HepG2 (cell line): ENCODE measurements at regions not wholly inside any gene's neighbourhood (a gene's known extent, or its start where the extent isn't known, plus 50 kb on each side); places are given as distances from the start of the nearest gene placed in this dataset.

Source experiments
- ATAC-seq: fragments of 200-7000 bp; cut with Tn5 transposase; 3 replicates; pipeline ENCODE4 v1.9.1; 2020; ENCODE audit warnings: mild to moderate bottlenecking, moderate library complexity
- BruUV-seq: library from RNA; stranded (reverse); fragments of 400-500 nt; replicated peaks from 2 replicates; lab custom pipeline; 2021; lab: Mats Ljungman, UMichigan
- CTCF ChIA-PET: fragments of 300-600 bp; formaldehyde crosslinking; extraction: SDS; loops from one replicate; lab custom pipeline; 2021; ENCODE audit warnings: low total read pairs, inconsistent platforms, low intra/inter-chr PET ratio; lab: Yijun Ruan, JAX
- POLR2A ChIA-PET: fragments of 350-600 bp; sonication (Branson Sonifier 250); formaldehyde crosslinking; loops from one replicate; lab custom pipeline; 2020; ENCODE audit warnings: antibody characterized with exemption, inconsistent platforms; lab: Yijun Ruan, JAX
- DNase-seq: peaks from one replicate; pipeline ENCODE4 v3.0.0-alpha.2; 2015; ENCODE audit warnings: low spot score
- FAIRE-seq: peaks from 3 replicates; lab custom pipeline; 2011; peaks lifted over from hg19 to GRCh38; lab: Jason Lieb, UNC
- H2AFZ ChIP-seq: one replicate; pipeline ENCODE4 v1.6.1; 2011; ENCODE audit warnings: low read length, inconsistent platforms
- H3K27ac ChIP-seq: fragments of 300-600 bp; 3 replicates; pipeline ENCODE4 v1.8.0; 2011; ENCODE audit warnings: mixed run types, mild to moderate bottlenecking, mixed read lengths, low read length, inconsistent platforms; ENCODE audit not compliant: insufficient read depth; ENCODE audit errors: extremely low read length
- H3K27me3 ChIP-seq, 2 experiments: fragments of 200-600 bp in 1 of 2; 2 replicates in 1 of 2; 3 replicates in 1 of 2; pipeline versions ENCODE4 v1.6.0 to v1.8.0; 2011; ENCODE audit warnings: low read length in 2 of 2, mild to moderate bottlenecking in 2 of 2, moderate library complexity in 2 of 2, inconsistent platforms in 1 of 2; ENCODE audit not compliant: insufficient read depth in 2 of 2, control insufficient read depth in 1 of 2
- H3K36me3 ChIP-seq, 2 experiments: fragments of 200-600 bp in 1 of 2; replicated peaks in 1 of 2; 2 replicates in 1 of 2; 3 replicates in 1 of 2; pipeline versions ENCODE4 v1.5.1 to v1.8.0; 2011; ENCODE audit warnings: low read length in 2 of 2, inconsistent platforms in 1 of 2; ENCODE audit not compliant: insufficient read depth in 2 of 2, control insufficient read depth in 1 of 2
- H3K4me1 ChIP-seq: 2 replicates; pipeline ENCODE4 v1.5.1; 2012; ENCODE audit warnings: low read length, inconsistent platforms; ENCODE audit not compliant: insufficient read depth
- H3K4me2 ChIP-seq: 2 replicates; pipeline ENCODE4 v1.6.0; 2011; ENCODE audit warnings: low read depth, low read length, inconsistent platforms
- H3K4me3 ChIP-seq, 3 experiments: fragments of 200-600 bp in 1 of 3; sonication (generic), shearing (Covaris generic) in 1 of 3; replicated peaks in 1 of 3; 2 replicates each; pipeline ENCODE4 v1.5.1; 2011 to 2016; ENCODE audit warnings: low read length in 3 of 3, inconsistent platforms in 2 of 3, low read depth in 2 of 3, mild to moderate bottlenecking in 2 of 3, control low read depth in 1 of 3, mixed read lengths in 1 of 3; ENCODE audit not compliant: insufficient read depth in 1 of 3
- H3K79me2 ChIP-seq: one replicate; pipeline ENCODE4 v1.6.1; 2011; ENCODE audit warnings: low read length, inconsistent platforms; ENCODE audit not compliant: insufficient read depth
- H3K9ac ChIP-seq: 2 replicates; pipeline ENCODE4 v1.6.0; 2011; ENCODE audit warnings: mild to moderate bottlenecking, low read depth, low read length, inconsistent platforms; ENCODE audit not compliant: insufficient read depth
- H3K9me3 ChIP-seq: 2 replicates; pipeline ENCODE4 v1.5.1; 2012; ENCODE audit warnings: mild to moderate bottlenecking, low read length
- H4K20me1 ChIP-seq: 2 replicates; pipeline ENCODE4 v1.6.0; 2011; ENCODE audit warnings: inconsistent platforms, mild to moderate bottlenecking, low read length, moderate library complexity; ENCODE audit not compliant: insufficient read depth
- CENPT ChIP-seq: sonication (generic); formaldehyde crosslinking; IDR thresholded peaks from 2 replicates; pipeline ENCODE4 v1.8.0; 2022; ENCODE audit warnings: low read depth, mild to moderate bottlenecking, moderate library complexity, missing genetic modification reagents
- STAG1 ChIP-seq: sonication (generic); formaldehyde crosslinking; IDR thresholded peaks from 2 replicates; pipeline ENCODE4 v1.4.0; 2020; ENCODE audit warnings: missing genetic modification reagents
- TCF7L2 ChIP-seq: IDR thresholded peaks from 2 replicates; pipeline ENCODE4 v1.6.1; 2011; ENCODE audit warnings: mild to moderate bottlenecking, low read depth, low read length, moderate library complexity
- ZNF350 ChIP-seq: sonication (generic); formaldehyde crosslinking; IDR thresholded peaks from 2 replicates; pipeline ENCODE4 v1.4.0; 2020; ENCODE audit warnings: mild to moderate bottlenecking, low read depth, missing genetic modification reagents, borderline replicate concordance
- in situ Hi-C: cut with HindIII; loops from 2 replicates; pipeline ENCODE4 v1.10.0; 2017; ENCODE audit warnings: low pct_unique_long_range_greater_than_20kb; ENCODE audit not compliant: extremely low pct_ligation_motif_present
- intact Hi-C: fragments of 100-400 bp; cut with micrococcal nuclease; formaldehyde crosslinking; loops from one replicate; pipeline ENCODE4 v1.10.0; 2022; ENCODE audit not compliant: unreplicated experiment
- TF ChIP-seq, protein P1 (sequence below): fragments of 450-650 bp; IDR thresholded peaks from 2 replicates; pipeline ENCODE4 v1.6.1; 2017; ENCODE audit warnings: mild to moderate bottlenecking
- TF ChIP-seq, protein P2 (sequence below): sonication (generic); formaldehyde crosslinking; IDR thresholded peaks from 2 replicates; pipeline ENCODE4 v1.4.0; 2020; ENCODE audit warnings: missing genetic modification reagents, mild to moderate bottlenecking, borderline replicate concordance

DNA sequence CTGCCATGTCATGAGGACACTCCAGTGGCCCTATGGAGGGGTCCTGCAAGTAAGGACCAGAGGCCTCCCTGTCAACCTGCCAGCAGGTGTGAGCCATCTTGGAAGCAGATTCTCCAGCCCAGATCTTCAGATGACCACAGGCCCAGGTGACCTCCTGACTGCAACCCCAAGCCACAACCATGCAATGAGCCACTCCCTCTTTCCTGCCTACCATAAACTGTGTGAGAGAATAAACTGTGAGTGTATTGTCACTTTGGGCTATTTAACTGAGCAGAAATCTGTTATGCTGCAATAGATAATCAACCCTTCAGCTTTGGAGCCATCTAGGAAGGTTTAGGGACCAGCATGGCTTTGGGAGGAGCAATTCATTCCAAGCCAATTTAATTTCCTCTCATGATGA lies 367.9 kb downstream of the SHQ1 start:
- Histone ChIP-seq H3K9ac (no peak overlapping the region), H2AFZ (no peak overlapping the region), H3K4me3 (no peak overlapping the region), H3K79me2 (no peaks in the 10 kb centered on the region), H4K20me1 (no peaks in the 10 kb centered on the region), H3K36me3 (no peaks in the 10 kb centered on the region), H3K27ac (no peak overlapping the region), H3K27me3 (peaks cover 0 to 2% of the 10 kb centered on the region in 2 experiments; a peak in 3 of 5 replicates), H3K4me1 (peaks cover 21% of the 10 kb centered on the region), H3K4me2 (no peak overlapping the region), H3K9me3 (no peaks in the 10 kb centered on the region)
- POLR2A ChIA-PET, result no interaction called here
- intact Hi-C loops, result no loop called here
- DNase-seq, result no peak
- FAIRE-seq, result no peak
- no peak for ATAC-seq
- TF ChIP-seq CENPT (CRISPR knock-in tag) (no peak), STAG1 (CRISPR knock-in tag) (no peak), ZNF350 (no peak), TCF7L2 (no peak)
- TF ChIP-seq, protein P1, sequence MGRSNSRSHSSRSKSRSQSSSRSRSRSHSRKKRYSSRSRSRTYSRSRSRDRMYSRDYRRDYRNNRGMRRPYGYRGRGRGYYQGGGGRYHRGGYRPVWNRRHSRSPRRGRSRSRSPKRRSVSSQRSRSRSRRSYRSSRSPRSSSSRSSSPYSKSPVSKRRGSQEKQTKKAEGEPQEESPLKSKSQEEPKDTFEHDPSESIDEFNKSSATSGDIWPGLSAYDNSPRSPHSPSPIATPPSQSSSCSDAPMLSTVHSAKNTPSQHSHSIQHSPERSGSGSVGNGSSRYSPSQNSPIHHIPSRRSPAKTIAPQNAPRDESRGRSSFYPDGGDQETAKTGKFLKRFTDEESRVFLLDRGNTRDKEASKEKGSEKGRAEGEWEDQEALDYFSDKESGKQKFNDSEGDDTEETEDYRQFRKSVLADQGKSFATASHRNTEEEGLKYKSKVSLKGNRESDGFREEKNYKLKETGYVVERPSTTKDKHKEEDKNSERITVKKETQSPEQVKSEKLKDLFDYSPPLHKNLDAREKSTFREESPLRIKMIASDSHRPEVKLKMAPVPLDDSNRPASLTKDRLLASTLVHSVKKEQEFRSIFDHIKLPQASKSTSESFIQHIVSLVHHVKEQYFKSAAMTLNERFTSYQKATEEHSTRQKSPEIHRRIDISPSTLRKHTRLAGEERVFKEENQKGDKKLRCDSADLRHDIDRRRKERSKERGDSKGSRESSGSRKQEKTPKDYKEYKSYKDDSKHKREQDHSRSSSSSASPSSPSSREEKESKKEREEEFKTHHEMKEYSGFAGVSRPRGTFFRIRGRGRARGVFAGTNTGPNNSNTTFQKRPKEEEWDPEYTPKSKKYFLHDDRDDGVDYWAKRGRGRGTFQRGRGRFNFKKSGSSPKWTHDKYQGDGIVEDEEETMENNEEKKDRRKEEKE, result no peak
- TF ChIP-seq, protein P2, sequence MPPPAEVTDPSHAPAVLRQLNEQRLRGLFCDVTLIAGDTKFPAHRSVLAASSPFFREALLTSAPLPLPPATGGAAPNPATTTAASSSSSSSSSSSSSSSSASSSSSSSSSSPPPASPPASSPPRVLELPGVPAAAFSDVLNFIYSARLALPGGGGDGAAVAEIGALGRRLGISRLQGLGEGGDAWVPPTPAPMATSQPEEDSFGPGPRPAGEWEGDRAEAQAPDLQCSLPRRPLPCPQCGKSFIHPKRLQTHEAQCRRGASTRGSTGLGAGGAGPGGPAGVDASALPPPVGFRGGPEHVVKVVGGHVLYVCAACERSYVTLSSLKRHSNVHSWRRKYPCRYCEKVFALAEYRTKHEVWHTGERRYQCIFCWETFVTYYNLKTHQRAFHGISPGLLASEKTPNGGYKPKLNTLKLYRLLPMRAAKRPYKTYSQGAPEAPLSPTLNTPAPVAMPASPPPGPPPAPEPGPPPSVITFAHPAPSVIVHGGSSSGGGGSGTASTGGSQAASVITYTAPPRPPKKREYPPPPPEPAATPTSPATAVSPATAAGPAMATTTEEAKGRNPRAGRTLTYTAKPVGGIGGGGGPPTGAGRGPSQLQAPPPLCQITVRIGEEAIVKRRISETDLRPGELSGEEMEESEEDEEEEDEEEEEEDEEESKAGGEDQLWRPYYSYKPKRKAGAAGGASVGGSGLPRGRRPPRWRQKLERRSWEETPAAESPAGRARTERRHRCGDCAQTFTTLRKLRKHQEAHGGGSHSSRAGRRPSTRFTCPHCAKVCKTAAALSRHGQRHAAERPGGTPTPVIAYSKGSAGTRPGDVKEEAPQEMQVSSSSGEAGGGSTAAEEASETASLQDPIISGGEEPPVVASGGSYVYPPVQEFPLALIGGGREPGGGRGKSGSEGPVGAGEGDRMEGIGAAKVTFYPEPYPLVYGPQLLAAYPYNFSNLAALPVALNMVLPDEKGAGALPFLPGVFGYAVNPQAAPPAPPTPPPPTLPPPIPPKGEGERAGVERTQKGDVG, result no peak
- CTCF ChIA-PET, result no interaction called here
- no TSS peak for BruUV-seq
- in situ Hi-C loops, result no loop called here
